ENCODE measurements at regions not wholly inside any gene's neighbourhood (a gene's known extent, or its start where the extent isn't known, plus 50 kb on each side); places are given as distances from the start of the nearest gene placed in this dataset.

DNA sequence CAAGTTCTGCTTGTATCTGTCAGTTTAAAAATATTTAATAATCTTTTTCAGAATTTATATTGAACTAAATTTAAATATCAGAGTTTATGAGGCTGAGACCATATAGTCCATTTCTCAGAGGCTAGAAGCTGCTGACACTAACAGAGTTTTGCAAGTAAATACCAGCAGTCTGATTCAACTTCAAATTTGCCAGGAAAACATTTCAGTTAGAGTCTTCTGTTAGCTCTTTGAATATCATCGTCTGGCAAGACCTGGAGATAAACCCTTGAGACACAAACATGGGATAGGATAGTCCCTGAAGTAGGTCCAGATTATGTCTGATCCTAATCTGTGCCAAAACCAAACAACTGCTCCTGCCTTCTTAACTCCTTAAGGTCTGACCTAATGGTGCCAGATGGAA, 472.8 kb upstream of the STEAP1 start:
- H3K4me1 ChIP-seq (ENCODE audit: control insufficient read depth, insufficient read depth, low read length) = no peaks in the 10 kb centered on the region
- no peaks in the 10 kb centered on the region for H4K20me1 ChIP-seq (ENCODE audit: insufficient read depth, low read length)
- ATAC-seq (ENCODE audit: low read depth) (no peak), DNase-seq (no peak)
- no peak overlapping the region for H2AK9ac ChIP-seq (replicated peaks; ENCODE audit: low read depth, low read length, poor library complexity)
- H2AFZ ChIP-seq (replicated peaks; ENCODE audit: low read length, poor library complexity) = no peak overlapping the region
- no peak overlapping the region for H3K56ac ChIP-seq (ENCODE audit: extremely low read depth, insufficient read depth, low read length)
- no peaks in the 10 kb centered on the region for H3K9me1 ChIP-seq (ENCODE audit: insufficient read depth, low read length)
- H2BK15ac ChIP-seq (ENCODE audit: low read depth, low read length) = no peak overlapping the region
- no peak overlapping the region for H4K91ac ChIP-seq (ENCODE audit: insufficient read depth, low read depth, low read length)
- H3K27ac ChIP-seq (ENCODE audit: insufficient read depth, low read length) = no peak overlapping the region
- H3K4me2 ChIP-seq (ENCODE audit: low read depth, low read length) = no peak overlapping the region
- no peak overlapping the region for H4K5ac ChIP-seq (ENCODE audit: low read depth, low read length)
- H3K14ac ChIP-seq (replicated peaks; ENCODE audit: low read depth, low read length) = no peak overlapping the region
- no peak overlapping the region for H3K18ac ChIP-seq (ENCODE audit: low read depth, low read length)
- H2AK5ac ChIP-seq (ENCODE audit: low read depth, low read length) = no peak overlapping the region
- no peak overlapping the region for H3K4ac ChIP-seq (ENCODE audit: low read depth, low read length)
- in situ Hi-C loops (cut with MboI; ENCODE audit: low sequenced_read_pairs) (no loop called here), dilution Hi-C loops (cut with HindIII; ENCODE audit: low sequenced_read_pairs, unreplicated experiment) (no loop called here), intact Hi-C loops (cut with micrococcal nuclease) (no loop called here)
- TF ChIP-seq CEBPB (IDR thresholded peaks at IDR 0.05; ENCODE audit: low read depth, low read length) = no peak
- TF ChIP-seq CTCF (conservative IDR thresholded peaks at IDR 0.05; ENCODE audit: low read depth, low read length) = no peak
- no peak for TF ChIP-seq FOS (IDR thresholded peaks at IDR 0.05; ENCODE audit: low read depth, low read length)
- TF ChIP-seq, protein P1, sequence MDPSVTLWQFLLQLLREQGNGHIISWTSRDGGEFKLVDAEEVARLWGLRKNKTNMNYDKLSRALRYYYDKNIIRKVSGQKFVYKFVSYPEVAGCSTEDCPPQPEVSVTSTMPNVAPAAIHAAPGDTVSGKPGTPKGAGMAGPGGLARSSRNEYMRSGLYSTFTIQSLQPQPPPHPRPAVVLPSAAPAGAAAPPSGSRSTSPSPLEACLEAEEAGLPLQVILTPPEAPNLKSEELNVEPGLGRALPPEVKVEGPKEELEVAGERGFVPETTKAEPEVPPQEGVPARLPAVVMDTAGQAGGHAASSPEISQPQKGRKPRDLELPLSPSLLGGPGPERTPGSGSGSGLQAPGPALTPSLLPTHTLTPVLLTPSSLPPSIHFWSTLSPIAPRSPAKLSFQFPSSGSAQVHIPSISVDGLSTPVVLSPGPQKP (IDR thresholded peaks at IDR 0.05; ENCODE audit: borderline replicate concordance, low read depth, low read length) = no peak
- TF ChIP-seq SMC3 (IDR thresholded peaks at IDR 0.05; ENCODE audit: low read depth, low read length) = no peak
- no peak for TF ChIP-seq MAZ (IDR thresholded peaks at IDR 0.05; ENCODE audit: borderline replicate concordance, low read depth, low read length)
- H2BK120ac ChIP-seq (ENCODE audit: low read depth, low read length) = no peak overlapping the region
- H3K9ac ChIP-seq (ENCODE audit: low read depth, low read length) = no peak overlapping the region
- WGBS, 2 experiments (ENCODE audit: extremely low coverage in 2 of 2, insufficient read length in 1 of 2) = no CpG with 5 or more reads among the region's 1 CpG
- CTCF ChIA-PET = no interaction called here
- H3K4me3 ChIP-seq (ENCODE audit: insufficient read depth, low read depth, low read length) = no peak overlapping the region
- H3K27me3 ChIP-seq (ENCODE audit: control insufficient read depth, insufficient read depth, low read length) = no peaks in the 10 kb centered on the region
- H4K8ac ChIP-seq (ENCODE audit: low read depth in 2 of 2, low read length in 2 of 2) = no peak overlapping the region
- no peaks in the 10 kb centered on the region for H3K79me1 ChIP-seq (ENCODE audit: low read depth in 1 of 2, low read length in 2 of 2)
- H3K23ac ChIP-seq (ENCODE audit: low read depth, low read length) = no peak overlapping the region
- POLR2A ChIA-PET (ENCODE audit: unreplicated experiment) = no interaction called here
- H3K9me3 ChIP-seq (ENCODE audit: control insufficient read depth, insufficient read depth, low read length) = peaks cover 3% of the 10 kb centered on the region; the same call in 1 of the 2 replicates
- no peaks in the 10 kb centered on the region for H3K36me3 ChIP-seq (ENCODE audit: control insufficient read depth, insufficient read depth, low read length)
- no peak overlapping the region for H2BK20ac ChIP-seq (ENCODE audit: low read depth, low read length)
- BruUV-seq (replicated peaks) = no TSS peak
- H2BK5ac ChIP-seq (ENCODE audit: low read depth, low read length, poor library complexity, severe bottlenecking) = no peak overlapping the region

Data from IMR-90 (cell line).